ENCODE measurements at regions not wholly inside any gene's neighbourhood (a gene's known extent, or its start where the extent isn't known, plus 50 kb on each side); places are given as distances from the start of the nearest gene placed in this dataset.

DNA sequence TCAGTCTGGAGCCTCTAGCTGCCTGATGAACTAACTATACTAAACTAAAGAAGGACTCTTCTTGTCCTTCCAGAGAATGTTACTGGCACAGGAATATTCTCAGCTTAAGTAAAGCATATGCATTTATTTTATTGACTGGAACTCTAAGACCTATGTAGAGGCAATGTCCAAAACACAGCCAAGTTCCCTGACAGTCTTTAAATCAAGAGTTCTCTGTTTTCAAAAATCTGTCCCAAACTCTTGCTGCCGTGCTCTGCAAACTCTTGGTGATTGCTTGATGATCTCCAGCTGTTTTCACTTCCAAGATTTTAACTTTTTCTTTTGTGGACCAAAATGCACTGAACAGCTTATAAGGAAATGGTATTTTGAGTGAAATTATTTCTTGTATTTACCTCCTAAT is 67.5 kb upstream of the DAAM1 start:
- peaks cover 0 to 2% (median 0%) of the 10 kb centered on the region in 3 donors for H3K27me3 Mint-ChIP-seq (ENCODE audit: low read depth in 3 of 3)
- H3K27me3 ChIP-seq (ENCODE audit: control insufficient read depth in 2 of 2, insufficient read depth in 2 of 2, low read length in 2 of 2): no peaks in the 10 kb centered on the region
- no peak overlapping the region for H3K9ac ChIP-seq (ENCODE audit: insufficient read depth, low read length, poor library complexity, severe bottlenecking)
- H3K4me1 Mint-ChIP-seq: no peaks in the 10 kb centered on the region
- H3K36me3 Mint-ChIP-seq: no peaks in the 10 kb centered on the region
- DNase-seq: no peak
- H3K9me3 ChIP-seq (replicated peaks in 1 of 2; ENCODE audit: control insufficient read depth in 1 of 2, insufficient read depth in 1 of 2, low read length in 2 of 2): no peaks in the 10 kb centered on the region
- no peak overlapping the region for H3K4me3 ChIP-seq (replicated peaks in 1 of 3; ENCODE audit: low read depth in 2 of 3, low read length in 3 of 3)
- H3K4me2 ChIP-seq (replicated peaks; ENCODE audit: extremely low read depth, low read length, poor library complexity, severe bottlenecking): no peak overlapping the region
- H3K9me3 Mint-ChIP-seq: no peaks in the 10 kb centered on the region
- no peaks in the 10 kb centered on the region for H4K20me1 ChIP-seq (ENCODE audit: insufficient read depth, low read length)
- TF ChIP-seq CTCF (IDR thresholded peaks at IDR 0.05): no peak
- H3K27ac ChIP-seq (ENCODE audit: low read depth in 1 of 2, low read length in 2 of 2): no peak overlapping the region
- intact Hi-C loops (cut with micrococcal nuclease): no loop called here
- H3K79me2 ChIP-seq (ENCODE audit: insufficient read depth, low read length): no peaks in the 10 kb centered on the region
- no peak overlapping the region for H3K4me3 Mint-ChIP-seq
- no peaks in the 10 kb centered on the region for H3K36me3 ChIP-seq (replicated peaks in 1 of 2; ENCODE audit: control insufficient read depth in 1 of 2, insufficient read depth in 2 of 2, low read length in 2 of 2)
- no CpG with 5 or more reads among the region's 1 CpG for WGBS (ENCODE audit: insufficient coverage)
- H2AFZ ChIP-seq (ENCODE audit: insufficient read depth, low read depth, low read length, poor library complexity, severe bottlenecking): no peak overlapping the region
- no peaks in the 10 kb centered on the region for H3K4me1 ChIP-seq (ENCODE audit: control insufficient read depth in 1 of 2, insufficient read depth in 2 of 2, low read length in 2 of 2)
- no peak overlapping the region for H3K27ac Mint-ChIP-seq

DNA sequence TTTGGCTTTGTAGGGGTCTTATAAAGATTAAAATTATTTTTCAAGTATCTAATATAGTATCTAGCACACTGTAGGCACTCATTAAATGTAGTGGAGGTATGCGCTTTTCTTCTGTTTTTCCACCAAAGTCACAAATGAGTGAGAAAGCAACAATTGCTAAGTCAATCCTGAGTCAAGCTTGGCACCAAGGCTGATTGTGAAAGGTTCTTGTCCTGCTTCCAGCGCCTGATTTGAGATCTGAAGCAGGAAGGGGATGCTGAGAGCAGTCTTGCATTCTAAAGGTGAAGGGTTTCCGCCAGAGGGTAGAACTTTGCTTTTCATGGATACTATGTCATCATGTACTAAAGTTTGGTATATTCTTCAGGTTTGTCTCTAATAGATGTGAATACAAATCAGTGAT is 64.9 kb upstream of the DAAM1 start:
- Mint-ChIP-seq H3K4me3 (no peak overlapping the region), H3K27ac (no peak overlapping the region), H3K36me3 (no peaks in the 10 kb centered on the region), H3K27me3 (ENCODE audit: low read depth in 3 of 3) (peaks cover 0 to 3% (median 2%) of the 10 kb centered on the region in 3 donors), H3K9me3 (no peaks in the 10 kb centered on the region), H3K4me1 (no peaks in the 10 kb centered on the region)
- no peak for TF ChIP-seq CTCF (IDR thresholded peaks at IDR 0.05)
- DNase-seq: no peak
- no peaks in the 10 kb centered on the region for H3K36me3 ChIP-seq (replicated peaks in 1 of 2; ENCODE audit: control insufficient read depth in 1 of 2, insufficient read depth in 2 of 2, low read length in 2 of 2)
- H3K9ac ChIP-seq (ENCODE audit: insufficient read depth, low read length, poor library complexity, severe bottlenecking): no peak overlapping the region
- no peak overlapping the region for H3K4me3 ChIP-seq (replicated peaks in 1 of 3; ENCODE audit: low read depth in 2 of 3, low read length in 3 of 3)
- H3K4me2 ChIP-seq (replicated peaks; ENCODE audit: extremely low read depth, low read length, poor library complexity, severe bottlenecking): no peak overlapping the region
- no peaks in the 10 kb centered on the region for H3K79me2 ChIP-seq (ENCODE audit: insufficient read depth, low read length)
- no peak overlapping the region for H3K27ac ChIP-seq (ENCODE audit: low read depth in 1 of 2, low read length in 2 of 2)
- no peaks in the 10 kb centered on the region for H3K27me3 ChIP-seq (ENCODE audit: control insufficient read depth in 2 of 2, insufficient read depth in 2 of 2, low read length in 2 of 2)
- 83% methylated on average over 1 of the region's 3 CpGs for WGBS (ENCODE audit: insufficient coverage)
- intact Hi-C loops (cut with micrococcal nuclease): no loop called here
- H4K20me1 ChIP-seq (ENCODE audit: insufficient read depth, low read length): no peaks in the 10 kb centered on the region
- H3K9me3 ChIP-seq (replicated peaks in 1 of 2; ENCODE audit: control insufficient read depth in 1 of 2, insufficient read depth in 1 of 2, low read length in 2 of 2): no peaks in the 10 kb centered on the region
- H2AFZ ChIP-seq (ENCODE audit: insufficient read depth, low read depth, low read length, poor library complexity, severe bottlenecking): no peak overlapping the region
- H3K4me1 ChIP-seq (ENCODE audit: control insufficient read depth in 1 of 2, insufficient read depth in 2 of 2, low read length in 2 of 2): no peaks in the 10 kb centered on the region

All from CD14-positive monocyte (primary cell).